ENCODE measurements at regions not wholly inside any gene's neighbourhood (a gene's known extent, or its start where the extent isn't known, plus 50 kb on each side); places are given as distances from the start of the nearest gene placed in this dataset.

DNA sequence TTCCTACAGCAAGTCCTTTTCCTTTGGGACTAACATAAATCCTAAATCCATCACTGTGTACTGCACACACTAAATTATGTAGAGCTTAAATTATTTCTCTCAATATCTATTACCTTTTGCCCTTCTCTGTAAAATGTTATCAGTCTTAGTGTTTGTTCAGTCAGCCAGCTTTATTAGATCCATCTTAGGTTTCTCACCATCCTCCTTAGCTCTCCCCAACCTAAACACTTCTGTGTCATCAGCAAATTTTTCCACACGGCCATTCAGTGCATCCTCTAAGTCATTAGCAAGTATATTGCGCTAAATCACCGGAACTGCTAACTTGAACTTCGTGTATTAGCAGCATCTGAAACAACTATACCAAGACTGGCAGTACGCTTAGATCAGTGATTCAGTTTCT, 142.1 kb upstream of the ZNF438 start:
- 79% methylated on average over 5 of the region's 5 CpGs for whole genome bisulfite sequencing (ENCODE audit: low lambda C conversion rate, missing lambda C conversion rate)
- no peaks in the 10 kb centered on the region for H3K79me2 ChIP-seq
- DNase-seq (ENCODE audit: low spot score) = no peak
- TF ChIP-seq EZH2phosphoT487 (IDR thresholded peaks at IDR 0.05; ENCODE audit: low read depth, severe bottlenecking, unreplicated experiment) = no peak
- no peaks in the 10 kb centered on the region for H3K4me1 ChIP-seq (ENCODE audit: insufficient read depth)
- no peaks in the 10 kb centered on the region for H4K20me1 ChIP-seq (ENCODE audit: insufficient read depth, poor library complexity, severe bottlenecking)
- H3K27ac ChIP-seq = no peak overlapping the region
- H3K27me3 ChIP-seq = no peaks in the 10 kb centered on the region
- no peaks in the 10 kb centered on the region for H3K9me2 ChIP-seq (replicated peaks; ENCODE audit: insufficient read depth)
- no peak overlapping the region for H3K4me3 ChIP-seq
- no peak overlapping the region for H2AFZ ChIP-seq
- no peak overlapping the region for H3K4me2 ChIP-seq
- H3K9me3 ChIP-seq (ENCODE audit: low read depth) = no peaks in the 10 kb centered on the region
- no peaks in the 10 kb centered on the region for H3K36me3 ChIP-seq (replicated peaks; ENCODE audit: insufficient read depth, low read depth)

- Histone ChIP-seq H3K36me3 (replicated peaks; ENCODE audit: insufficient read depth, low read depth) (no peaks in the 10 kb centered on the region), H3K4me3 (no peak overlapping the region), H2AFZ (no peak overlapping the region), H3K9me2 (replicated peaks; ENCODE audit: insufficient read depth) (no peaks in the 10 kb centered on the region), H3K4me1 (ENCODE audit: insufficient read depth) (no peaks in the 10 kb centered on the region), H3K4me2 (no peak overlapping the region), H3K27ac (no peak overlapping the region), H3K9me3 (ENCODE audit: low read depth) (no peaks in the 10 kb centered on the region), H3K27me3 (no peaks in the 10 kb centered on the region), H4K20me1 (ENCODE audit: insufficient read depth, poor library complexity, severe bottlenecking) (no peaks in the 10 kb centered on the region), H3K79me2 (no peaks in the 10 kb centered on the region)
- no peak for DNase-seq (ENCODE audit: low spot score)
- WGBS (ENCODE audit: low lambda C conversion rate, missing lambda C conversion rate) = 64% methylated on average over 5 of the region's 5 CpGs
- TF ChIP-seq EZH2 (IDR thresholded peaks at IDR 0.05; ENCODE audit: borderline replicate concordance) = no peak
- no peak for TF ChIP-seq EZH2phosphoT487 (IDR thresholded peaks at IDR 0.05; ENCODE audit: low read depth, severe bottlenecking, unreplicated experiment)
- TF ChIP-seq, protein P1, sequence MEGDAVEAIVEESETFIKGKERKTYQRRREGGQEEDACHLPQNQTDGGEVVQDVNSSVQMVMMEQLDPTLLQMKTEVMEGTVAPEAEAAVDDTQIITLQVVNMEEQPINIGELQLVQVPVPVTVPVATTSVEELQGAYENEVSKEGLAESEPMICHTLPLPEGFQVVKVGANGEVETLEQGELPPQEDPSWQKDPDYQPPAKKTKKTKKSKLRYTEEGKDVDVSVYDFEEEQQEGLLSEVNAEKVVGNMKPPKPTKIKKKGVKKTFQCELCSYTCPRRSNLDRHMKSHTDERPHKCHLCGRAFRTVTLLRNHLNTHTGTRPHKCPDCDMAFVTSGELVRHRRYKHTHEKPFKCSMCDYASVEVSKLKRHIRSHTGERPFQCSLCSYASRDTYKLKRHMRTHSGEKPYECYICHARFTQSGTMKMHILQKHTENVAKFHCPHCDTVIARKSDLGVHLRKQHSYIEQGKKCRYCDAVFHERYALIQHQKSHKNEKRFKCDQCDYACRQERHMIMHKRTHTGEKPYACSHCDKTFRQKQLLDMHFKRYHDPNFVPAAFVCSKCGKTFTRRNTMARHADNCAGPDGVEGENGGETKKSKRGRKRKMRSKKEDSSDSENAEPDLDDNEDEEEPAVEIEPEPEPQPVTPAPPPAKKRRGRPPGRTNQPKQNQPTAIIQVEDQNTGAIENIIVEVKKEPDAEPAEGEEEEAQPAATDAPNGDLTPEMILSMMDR (IDR thresholded peaks at IDR 0.05; ENCODE audit: poor library complexity) = no peak
Observed at GRCh38 chr10:31179091-31179680, 139.8 kb upstream of the ZEB1 start.

- Histone ChIP-seq H3K4me3 (no peak overlapping the region), H3K27ac (no peak overlapping the region), H2AFZ (no peak overlapping the region), H3K9me2 (replicated peaks; ENCODE audit: insufficient read depth) (no peaks in the 10 kb centered on the region), H3K4me2 (no peak overlapping the region), H3K36me3 (replicated peaks; ENCODE audit: insufficient read depth, low read depth) (no peaks in the 10 kb centered on the region), H3K4me1 (ENCODE audit: insufficient read depth) (no peaks in the 10 kb centered on the region), H3K79me2 (no peaks in the 10 kb centered on the region), H3K9me3 (ENCODE audit: low read depth) (no peaks in the 10 kb centered on the region), H3K27me3 (no peaks in the 10 kb centered on the region), H4K20me1 (ENCODE audit: insufficient read depth, poor library complexity, severe bottlenecking) (no peaks in the 10 kb centered on the region)
- DNase-seq (ENCODE audit: low spot score) = no peak
- TF ChIP-seq EZH2 (IDR thresholded peaks at IDR 0.05; ENCODE audit: borderline replicate concordance) = no peak
- TF ChIP-seq, protein P1 (IDR thresholded peaks at IDR 0.05; ENCODE audit: poor library complexity) = no peak
- TF ChIP-seq EZH2phosphoT487 (IDR thresholded peaks at IDR 0.05; ENCODE audit: low read depth, severe bottlenecking, unreplicated experiment) = no peak
- WGBS (ENCODE audit: low lambda C conversion rate, missing lambda C conversion rate) = 76% methylated on average over 7 of the region's 7 CpGs
Observed at GRCh38 chr10:31186225-31187000, 132.6 kb upstream of the ZEB1 start.

DNA sequence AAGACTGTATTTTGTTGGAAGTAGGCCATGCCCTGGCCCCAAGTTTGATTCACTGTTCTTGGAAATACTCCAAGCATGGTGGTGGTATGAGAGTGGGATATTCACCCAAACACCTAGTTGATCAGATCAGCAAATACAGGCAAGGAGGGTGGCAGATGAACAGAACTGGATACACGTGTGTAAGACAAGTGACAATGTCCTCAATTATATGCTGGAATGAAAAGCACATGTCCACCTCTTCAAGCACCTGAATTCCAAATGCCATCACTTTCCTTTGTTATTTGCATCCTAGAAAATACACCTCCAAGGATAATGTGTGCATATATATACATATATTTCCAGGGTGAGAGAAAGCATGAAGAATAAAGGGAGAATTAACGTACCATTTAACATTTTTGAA, 131.8 kb upstream of the ZEB1 start:
- no peak overlapping the region for H3K4me3 ChIP-seq
- no peak overlapping the region for H3K27ac ChIP-seq
- H2AFZ ChIP-seq = no peak overlapping the region
- WGBS (ENCODE audit: low lambda C conversion rate, missing lambda C conversion rate) = 90% methylated on average over 2 of the region's 2 CpGs
- H4K20me1 ChIP-seq (ENCODE audit: insufficient read depth, poor library complexity, severe bottlenecking) = no peaks in the 10 kb centered on the region
- TF ChIP-seq EZH2 (IDR thresholded peaks at IDR 0.05; ENCODE audit: borderline replicate concordance) (no peak), EZH2phosphoT487 (IDR thresholded peaks at IDR 0.05; ENCODE audit: low read depth, severe bottlenecking, unreplicated experiment) (no peak)
- TF ChIP-seq, protein P1 (IDR thresholded peaks at IDR 0.05; ENCODE audit: poor library complexity) = no peak
- no peaks in the 10 kb centered on the region for H3K4me1 ChIP-seq (ENCODE audit: insufficient read depth)
- no peaks in the 10 kb centered on the region for H3K9me3 ChIP-seq (ENCODE audit: low read depth)
- H3K36me3 ChIP-seq (replicated peaks; ENCODE audit: insufficient read depth, low read depth) = no peaks in the 10 kb centered on the region
- no peak overlapping the region for H3K4me2 ChIP-seq
- no peak for DNase-seq (ENCODE audit: low spot score)
- H3K27me3 ChIP-seq = no peaks in the 10 kb centered on the region
- no peaks in the 10 kb centered on the region for H3K79me2 ChIP-seq
- no peaks in the 10 kb centered on the region for H3K9me2 ChIP-seq (replicated peaks; ENCODE audit: insufficient read depth)
